ENCODE measurements at regions not wholly inside any gene's neighbourhood (a gene's known extent, or its start where the extent isn't known, plus 50 kb on each side); places are given as distances from the start of the nearest gene placed in this dataset.

- Histone ChIP-seq H3K9me3 (no peaks in the 10 kb centered on the region), H3K4me3 (no peak overlapping the region), H3K27me3 (no peaks in the 10 kb centered on the region), H3K36me3 (no peaks in the 10 kb centered on the region), H3K27ac (no peak overlapping the region), H3K4me1 (no peaks in the 10 kb centered on the region)
- intact Hi-C loops (cut with DNase I; ENCODE audit: low total_unique reads), result no loop called here
- TF ChIP-seq, protein P1, sequence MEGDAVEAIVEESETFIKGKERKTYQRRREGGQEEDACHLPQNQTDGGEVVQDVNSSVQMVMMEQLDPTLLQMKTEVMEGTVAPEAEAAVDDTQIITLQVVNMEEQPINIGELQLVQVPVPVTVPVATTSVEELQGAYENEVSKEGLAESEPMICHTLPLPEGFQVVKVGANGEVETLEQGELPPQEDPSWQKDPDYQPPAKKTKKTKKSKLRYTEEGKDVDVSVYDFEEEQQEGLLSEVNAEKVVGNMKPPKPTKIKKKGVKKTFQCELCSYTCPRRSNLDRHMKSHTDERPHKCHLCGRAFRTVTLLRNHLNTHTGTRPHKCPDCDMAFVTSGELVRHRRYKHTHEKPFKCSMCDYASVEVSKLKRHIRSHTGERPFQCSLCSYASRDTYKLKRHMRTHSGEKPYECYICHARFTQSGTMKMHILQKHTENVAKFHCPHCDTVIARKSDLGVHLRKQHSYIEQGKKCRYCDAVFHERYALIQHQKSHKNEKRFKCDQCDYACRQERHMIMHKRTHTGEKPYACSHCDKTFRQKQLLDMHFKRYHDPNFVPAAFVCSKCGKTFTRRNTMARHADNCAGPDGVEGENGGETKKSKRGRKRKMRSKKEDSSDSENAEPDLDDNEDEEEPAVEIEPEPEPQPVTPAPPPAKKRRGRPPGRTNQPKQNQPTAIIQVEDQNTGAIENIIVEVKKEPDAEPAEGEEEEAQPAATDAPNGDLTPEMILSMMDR (IDR thresholded peaks at IDR 0.05), result no peak
- DNase-seq, result no peak
These were observed 137.2 kb upstream of the SMARCA2 start for GRCh38 chr9:1877951-1878350.

GRCh38 chr9:1878811-1879210 lies 136.3 kb upstream of the SMARCA2 start:
- no peak overlapping the region for H3K4me3 ChIP-seq
- no peak for DNase-seq
- H3K27ac ChIP-seq, result no peak overlapping the region
- TF ChIP-seq, protein P1 (IDR thresholded peaks at IDR 0.05), result no peak
- no peaks in the 10 kb centered on the region for H3K27me3 ChIP-seq
- intact Hi-C loops (cut with DNase I; ENCODE audit: low total_unique reads), result no loop called here
- no peaks in the 10 kb centered on the region for H3K4me1 ChIP-seq
- no peaks in the 10 kb centered on the region for H3K9me3 ChIP-seq
- H3K36me3 ChIP-seq, result no peaks in the 10 kb centered on the region

GRCh38 chr9:1879501-1879900 lies 135.6 kb upstream of the SMARCA2 start:
- TF ChIP-seq, protein P1 (IDR thresholded peaks at IDR 0.05), result no peak
- Histone ChIP-seq H3K4me1 (no peaks in the 10 kb centered on the region), H3K27ac (no peak overlapping the region), H3K36me3 (no peaks in the 10 kb centered on the region), H3K4me3 (no peak overlapping the region), H3K27me3 (no peaks in the 10 kb centered on the region), H3K9me3 (no peaks in the 10 kb centered on the region)
- no peak for DNase-seq
- intact Hi-C loops (cut with DNase I; ENCODE audit: low total_unique reads), result no loop called here

- no peaks in the 10 kb centered on the region for H3K4me1 ChIP-seq
- no peaks in the 10 kb centered on the region for H3K27me3 ChIP-seq
- no peak overlapping the region for H3K27ac ChIP-seq
- no peaks in the 10 kb centered on the region for H3K36me3 ChIP-seq
- intact Hi-C loops (cut with DNase I; ENCODE audit: low total_unique reads), result no loop called here
- H3K9me3 ChIP-seq, result no peaks in the 10 kb centered on the region
- TF ChIP-seq, protein P1 (IDR thresholded peaks at IDR 0.05), result no peak
- no peak for DNase-seq
- H3K4me3 ChIP-seq, result no peak overlapping the region
These were observed 135.0 kb upstream of the SMARCA2 start for GRCh38 chr9:1880038-1880565.

- DNase-seq, result no peak
- Histone ChIP-seq H3K9me3 (no peaks in the 10 kb centered on the region), H3K27ac (no peak overlapping the region), H3K4me3 (no peak overlapping the region), H3K4me1 (no peaks in the 10 kb centered on the region), H3K36me3 (no peaks in the 10 kb centered on the region), H3K27me3 (no peaks in the 10 kb centered on the region)
- intact Hi-C loops (cut with DNase I; ENCODE audit: low total_unique reads), result no loop called here
- TF ChIP-seq, protein P1 (IDR thresholded peaks at IDR 0.05), result no peak
These were observed 133.3 kb upstream of the SMARCA2 start for GRCh38 chr9:1881708-1882295.
